ENCODE measurements at regions not wholly inside any gene's neighbourhood (a gene's known extent, or its start where the extent isn't known, plus 50 kb on each side); places are given as distances from the start of the nearest gene placed in this dataset.

- intact Hi-C loops (cut with DNase I) = no loop called here
- ATAC-seq = no peak
- DNase-seq (ENCODE audit: missing footprints) = no peak
These were observed 410.9 kb upstream of the JARID2 start for GRCh38 chr6:14834851-14835530.

DNA sequence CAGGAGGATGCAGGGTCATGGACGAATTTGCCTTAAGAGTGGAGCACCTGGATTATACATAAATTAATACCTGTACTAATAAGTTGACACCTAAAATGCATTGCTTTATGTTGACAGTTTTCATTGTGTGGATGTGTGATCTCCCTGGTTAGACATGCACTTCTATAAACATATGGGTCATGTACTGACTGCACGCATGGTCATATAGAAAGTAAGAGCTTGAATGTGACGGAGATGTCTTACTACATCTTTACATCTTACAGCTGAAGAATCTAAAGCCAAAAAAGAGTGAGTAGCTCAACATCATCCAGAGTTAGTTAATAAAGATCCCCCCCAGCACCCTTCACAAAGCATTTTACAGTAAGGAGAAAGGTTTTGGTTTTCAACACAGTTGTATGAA, 408.4 kb upstream of the JARID2 start:
- DNase-seq (ENCODE audit: missing footprints) (no peak), ATAC-seq (no peak)
- intact Hi-C loops (cut with DNase I) = no loop called here

DNA sequence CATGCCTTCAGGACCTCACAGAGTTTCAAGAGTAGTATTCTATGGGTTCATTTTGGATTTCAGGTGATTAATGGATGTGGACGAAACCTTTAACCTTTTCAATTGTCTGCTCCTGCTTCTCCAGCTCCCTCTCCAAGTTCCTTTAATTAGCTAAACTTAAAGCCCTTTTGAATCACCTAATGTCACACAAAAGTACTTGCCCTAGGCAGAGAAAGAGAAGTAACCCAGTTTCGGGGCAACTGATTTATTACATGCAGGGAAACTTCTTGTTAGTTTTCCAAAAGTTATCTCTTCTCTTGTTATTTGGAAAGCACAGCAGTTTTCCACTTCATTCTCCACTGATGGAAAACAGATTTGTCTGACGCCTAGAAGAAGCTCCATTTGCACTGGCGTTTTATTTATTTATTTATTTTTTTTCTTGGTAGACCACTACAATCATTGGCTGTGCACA, 407.7 kb upstream of the JARID2 start:
- DNase-seq (ENCODE audit: missing footprints) = no peak

DNA sequence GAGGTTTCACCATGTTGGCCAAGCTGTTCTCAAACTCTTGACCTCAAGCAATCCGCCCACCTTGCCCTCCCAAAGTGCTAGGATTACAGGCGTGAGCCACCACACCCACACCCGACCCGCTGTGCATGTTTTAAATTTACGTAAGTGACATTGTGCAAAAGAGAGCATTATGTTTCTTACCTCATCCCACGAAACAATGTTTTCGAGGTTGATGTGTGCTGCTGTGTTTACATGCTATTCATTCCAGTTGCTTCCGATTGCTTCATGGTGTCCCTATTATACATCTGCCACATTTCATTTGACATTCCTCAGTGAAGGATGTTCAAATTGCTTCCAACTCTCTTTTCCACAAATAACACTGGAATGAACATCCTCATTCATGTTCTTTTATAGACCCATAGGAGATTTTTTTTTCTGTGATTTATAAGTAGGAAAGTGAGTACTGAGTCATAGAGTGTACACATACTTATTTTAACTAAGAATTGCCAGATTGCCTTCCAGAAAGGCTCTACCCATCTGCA, 403.9 kb upstream of the JARID2 start:
- intact Hi-C loops (cut with DNase I) = no loop called here
- ATAC-seq (no peak), DNase-seq (ENCODE audit: missing footprints) (no peak)

More for the DNA sequence above, 407.7 kb upstream of the JARID2 start:
- ATAC-seq = no peak
- intact Hi-C loops (cut with DNase I) = no loop called here

GRCh38 chr6:14844411-14844810, 401.5 kb upstream of the JARID2 start:
- DNase-seq (ENCODE audit: missing footprints) (no peak), ATAC-seq (no peak)
- intact Hi-C loops (cut with DNase I) = no loop called here

DNA sequence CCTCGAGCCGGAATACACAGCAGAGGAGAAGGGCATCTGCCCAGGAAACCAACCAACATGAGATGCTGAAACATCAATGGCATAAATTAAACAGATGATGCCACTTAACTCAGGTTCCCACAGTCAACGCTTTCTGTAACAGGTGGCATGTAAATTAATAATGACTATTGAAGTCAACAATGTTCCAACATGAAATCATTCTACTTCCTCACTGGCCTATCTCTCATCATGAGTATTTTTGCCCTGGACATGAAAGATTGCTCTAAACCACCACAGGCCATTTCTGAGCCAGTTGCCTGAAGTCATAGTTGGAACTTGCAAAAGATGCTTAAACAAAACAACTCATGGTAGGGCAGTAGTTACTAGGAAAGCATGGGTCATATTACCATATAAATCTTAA, 397.9 kb upstream of the JARID2 start:
- no peak for DNase-seq (ENCODE audit: missing footprints)
- intact Hi-C loops (cut with DNase I) = no loop called here

GRCh38 chr6:14849185-14849584, 396.7 kb upstream of the JARID2 start:
- intact Hi-C loops (cut with DNase I) = no loop called here
- ATAC-seq (no peak), DNase-seq (ENCODE audit: missing footprints) (no peak)

More for the DNA sequence above, 397.9 kb upstream of the JARID2 start:
- no peak for ATAC-seq

DNA sequence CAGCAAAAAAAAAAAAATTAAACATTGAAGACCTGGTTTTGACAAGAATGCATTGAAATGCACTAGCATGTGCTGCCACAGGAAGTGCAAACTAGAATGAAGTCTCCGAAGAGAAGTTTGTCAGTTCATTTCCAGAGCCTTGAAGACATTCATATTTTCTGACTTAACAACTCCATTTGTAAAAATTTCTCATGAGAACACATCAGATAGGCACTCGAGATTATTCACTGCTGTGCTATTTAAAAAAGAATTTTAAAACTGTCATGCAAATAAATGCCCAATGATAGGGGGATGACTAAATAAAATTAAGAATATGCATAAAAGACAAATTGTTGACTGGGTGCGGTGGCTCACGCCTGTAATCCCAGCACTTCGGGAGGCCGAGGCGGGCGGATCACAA, 394.6 kb upstream of the JARID2 start:
- no peak for ATAC-seq

GRCh38 chr6:14852375-14852774, 393.5 kb upstream of the JARID2 start:
- ATAC-seq (no peak), DNase-seq (ENCODE audit: missing footprints) (no peak)
- intact Hi-C loops (cut with DNase I) = no loop called here

More for the DNA sequence above, 394.6 kb upstream of the JARID2 start:
- intact Hi-C loops (cut with DNase I) = no loop called here
- DNase-seq (ENCODE audit: missing footprints) = no peak

- ATAC-seq = peak; percentile 39
- intact Hi-C loops (cut with DNase I) = no loop called here
- no peak for DNase-seq (ENCODE audit: missing footprints)
These were observed 389.7 kb upstream of the JARID2 start for GRCh38 chr6:14856177-14856576.

DNA sequence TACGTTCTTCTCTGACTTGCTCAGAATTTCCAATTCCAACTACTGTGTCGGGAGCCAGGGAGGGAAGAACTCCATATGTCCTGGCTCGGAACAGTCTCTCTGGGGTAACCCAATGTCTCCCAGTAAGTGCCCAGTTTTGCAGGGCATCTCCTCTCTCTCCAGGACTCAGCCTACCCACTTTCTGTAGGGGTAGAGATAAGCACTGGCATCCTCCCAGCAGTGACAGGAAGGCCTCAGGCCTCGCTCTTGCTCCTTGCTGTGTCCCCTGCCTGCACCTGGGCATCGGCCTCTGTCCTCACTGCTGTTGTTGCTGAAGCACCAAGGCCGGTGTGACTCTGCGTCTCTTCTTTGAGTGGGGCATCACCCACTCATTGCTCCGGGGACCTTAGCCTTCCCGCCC, 388.9 kb upstream of the JARID2 start:
- DNase-seq (ENCODE audit: missing footprints) (no peak), ATAC-seq (no peak)
- intact Hi-C loops (cut with DNase I) = no loop called here

GRCh38 chr6:14857501-14857900, 388.4 kb upstream of the JARID2 start:
- intact Hi-C loops (cut with DNase I) = no loop called here
- DNase-seq (ENCODE audit: missing footprints) (no peak), ATAC-seq (no peak)

GRCh38 chr6:14858808-14859207, 387.1 kb upstream of the JARID2 start:
- DNase-seq (ENCODE audit: missing footprints) (no peak), ATAC-seq (no peak)
- intact Hi-C loops (cut with DNase I) = no loop called here

- intact Hi-C loops (cut with DNase I) = no loop called here
- no peak for ATAC-seq
- no peak for DNase-seq (ENCODE audit: missing footprints)
These were observed 385.1 kb upstream of the JARID2 start for GRCh38 chr6:14860774-14861173.

GRCh38 chr6:14861491-14861943, 384.4 kb upstream of the JARID2 start:
- intact Hi-C loops (cut with DNase I) = no loop called here
- DNase-seq (ENCODE audit: missing footprints) (no peak), ATAC-seq (no peak)

- no peak for DNase-seq (ENCODE audit: missing footprints)
- intact Hi-C loops (cut with DNase I) = no loop called here
- no peak for ATAC-seq
These were observed 383.0 kb upstream of the JARID2 start for GRCh38 chr6:14862845-14863244.

GRCh38 chr6:14863902-14864850, 381.7 kb upstream of the JARID2 start:
- intact Hi-C loops (cut with DNase I) = no loop called here
- no peak for ATAC-seq
- no peak for DNase-seq (ENCODE audit: missing footprints)

DNA sequence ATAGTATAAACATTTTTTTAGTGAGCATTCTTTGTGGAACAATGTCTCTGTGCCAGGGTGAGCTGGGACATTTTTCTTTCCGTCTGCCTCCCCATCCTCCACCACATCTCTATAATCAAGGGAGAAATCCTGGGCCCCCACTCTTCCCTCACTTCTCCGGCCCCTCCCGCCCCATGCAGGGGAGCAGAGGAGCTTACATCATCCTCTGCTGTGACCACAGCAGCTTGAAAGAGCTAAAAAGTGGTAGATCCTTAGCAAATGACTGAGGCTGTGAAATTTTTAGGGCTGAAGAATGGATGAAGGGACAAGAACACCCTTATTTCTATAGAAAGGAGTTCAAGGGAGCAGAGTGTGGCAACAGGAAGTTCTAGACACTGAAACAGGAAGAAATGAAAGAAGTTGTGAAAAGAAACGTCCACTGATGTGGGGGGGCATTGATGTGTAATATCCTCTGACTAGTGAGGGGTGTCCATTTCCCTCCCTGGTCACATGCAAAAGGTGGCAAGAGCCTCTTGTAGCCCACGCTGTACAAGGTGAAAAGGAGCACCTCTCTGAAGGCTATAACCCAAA, 380.3 kb upstream of the JARID2 start:
- ATAC-seq (no peak), DNase-seq (ENCODE audit: missing footprints) (no peak)
- intact Hi-C loops (cut with DNase I) = no loop called here

DNA sequence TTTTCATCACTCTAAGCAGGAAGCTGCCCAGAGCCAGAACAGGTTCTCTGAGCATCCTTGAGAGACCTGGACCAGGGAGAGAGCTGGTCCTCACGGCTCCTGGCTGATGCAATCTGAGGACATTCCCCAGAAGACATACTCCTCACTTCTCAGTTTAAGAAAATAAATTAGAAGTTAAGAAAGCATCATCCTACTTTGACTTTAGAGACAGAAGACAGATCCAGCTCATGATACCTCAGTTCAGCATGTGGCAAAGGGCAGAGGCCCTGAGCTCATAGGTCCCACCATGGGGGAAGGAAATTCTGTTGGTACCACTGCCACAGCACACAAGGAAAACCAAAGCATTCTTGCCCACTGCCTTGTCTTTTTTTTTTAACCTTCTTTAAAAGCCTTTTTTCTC, 378.1 kb upstream of the JARID2 start:
- ATAC-seq = no peak
- intact Hi-C loops (cut with DNase I) = no loop called here
- DNase-seq (ENCODE audit: missing footprints) = no peak
